Esophagus squamous epithelium (tissue), 4 donors: ENCODE measurements at regions not wholly inside any gene's neighbourhood (a gene's known extent, or its start where the extent isn't known, plus 50 kb on each side); places are given as distances from the start of the nearest gene placed in this dataset.

Experiments
- CTCF ChIP-seq, 6 experiments: fragments of 450-650 bp in 4 of 6; fragments of 200-600 bp in 2 of 6; sonication (generic) in 2 of 6; IDR thresholded peaks; one replicate each; pipeline ENCODE4 v1.5.1; 2016 to 2019; ENCODE audit warnings: antibody characterized with exemption in 6 of 6, mild to moderate bottlenecking in 4 of 6, moderate library complexity in 4 of 6
- POLR2A ChIP-seq, 4 donors: fragments of 450-650 bp; IDR thresholded peaks; one replicate each; pipeline ENCODE4 v1.6.1; 2017; ENCODE audit warnings: antibody characterized with exemption in 4 of 4, mild to moderate bottlenecking in 4 of 4, moderate library complexity in 3 of 4

GRCh38 chr7:50151001-50151400 lies 58.0 kb upstream of the ZPBP start:
- TF ChIP-seq CTCF (IDR thresholded peaks at IDR 0.05) (no peak), POLR2A (IDR thresholded peaks at IDR 0.05) (no peak)
